ENCODE measurements at regions not wholly inside any gene's neighbourhood (a gene's known extent, or its start where the extent isn't known, plus 50 kb on each side); places are given as distances from the start of the nearest gene placed in this dataset.

GRCh38 chr6:71602385-71603007 lies 283.9 kb upstream of the RIMS1 start:
- Mint-ChIP-seq H3K9me3 (no peaks in the 10 kb centered on the region), H3K27ac (no peak overlapping the region), H3K27me3 (ENCODE audit: low read depth) (no peaks in the 10 kb centered on the region), H3K4me3 (no peak overlapping the region), H3K36me3 (ENCODE audit: low read depth) (no peaks in the 10 kb centered on the region), H3K4me1 (no peaks in the 10 kb centered on the region)
- TF ChIP-seq, protein P1, sequence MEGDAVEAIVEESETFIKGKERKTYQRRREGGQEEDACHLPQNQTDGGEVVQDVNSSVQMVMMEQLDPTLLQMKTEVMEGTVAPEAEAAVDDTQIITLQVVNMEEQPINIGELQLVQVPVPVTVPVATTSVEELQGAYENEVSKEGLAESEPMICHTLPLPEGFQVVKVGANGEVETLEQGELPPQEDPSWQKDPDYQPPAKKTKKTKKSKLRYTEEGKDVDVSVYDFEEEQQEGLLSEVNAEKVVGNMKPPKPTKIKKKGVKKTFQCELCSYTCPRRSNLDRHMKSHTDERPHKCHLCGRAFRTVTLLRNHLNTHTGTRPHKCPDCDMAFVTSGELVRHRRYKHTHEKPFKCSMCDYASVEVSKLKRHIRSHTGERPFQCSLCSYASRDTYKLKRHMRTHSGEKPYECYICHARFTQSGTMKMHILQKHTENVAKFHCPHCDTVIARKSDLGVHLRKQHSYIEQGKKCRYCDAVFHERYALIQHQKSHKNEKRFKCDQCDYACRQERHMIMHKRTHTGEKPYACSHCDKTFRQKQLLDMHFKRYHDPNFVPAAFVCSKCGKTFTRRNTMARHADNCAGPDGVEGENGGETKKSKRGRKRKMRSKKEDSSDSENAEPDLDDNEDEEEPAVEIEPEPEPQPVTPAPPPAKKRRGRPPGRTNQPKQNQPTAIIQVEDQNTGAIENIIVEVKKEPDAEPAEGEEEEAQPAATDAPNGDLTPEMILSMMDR (IDR thresholded peaks at IDR 0.05; ENCODE audit: unreplicated experiment in 3 of 3) = no peak

- Mint-ChIP-seq H3K4me3 (no peak overlapping the region), H3K36me3 (ENCODE audit: low read depth) (no peaks in the 10 kb centered on the region), H3K27ac (no peak overlapping the region), H3K4me1 (no peaks in the 10 kb centered on the region), H3K27me3 (ENCODE audit: low read depth) (no peaks in the 10 kb centered on the region), H3K9me3 (no peaks in the 10 kb centered on the region)
- TF ChIP-seq, protein P1 (IDR thresholded peaks at IDR 0.05; ENCODE audit: unreplicated experiment in 3 of 3) = no peak
Measured at GRCh38 chr6:71603021-71603420, 283.3 kb upstream of the RIMS1 start.

GRCh38 chr6:71608646-71609045 lies 277.7 kb upstream of the RIMS1 start:
- Mint-ChIP-seq H3K9me3 (no peaks in the 10 kb centered on the region), H3K4me1 (no peaks in the 10 kb centered on the region), H3K27me3 (ENCODE audit: low read depth) (no peaks in the 10 kb centered on the region), H3K36me3 (ENCODE audit: low read depth) (no peaks in the 10 kb centered on the region), H3K27ac (no peak overlapping the region), H3K4me3 (no peak overlapping the region)
- TF ChIP-seq, protein P1 (IDR thresholded peaks at IDR 0.05; ENCODE audit: unreplicated experiment in 3 of 3) = no peak

- Mint-ChIP-seq H3K27ac (no peak overlapping the region), H3K4me3 (no peak overlapping the region), H3K9me3 (peaks cover 6% of the 10 kb centered on the region), H3K36me3 (ENCODE audit: low read depth) (peaks cover 4% of the 10 kb centered on the region), H3K27me3 (ENCODE audit: low read depth) (no peaks in the 10 kb centered on the region), H3K4me1 (no peaks in the 10 kb centered on the region)
- TF ChIP-seq, protein P1 (IDR thresholded peaks at IDR 0.05; ENCODE audit: unreplicated experiment in 3 of 3) = no peak
Measured at GRCh38 chr6:71619836-71620235, 266.5 kb upstream of the RIMS1 start.

- Mint-ChIP-seq H3K4me3 (no peak overlapping the region), H3K27ac (no peak overlapping the region), H3K36me3 (ENCODE audit: low read depth) (peaks cover 5% of the 10 kb centered on the region), H3K4me1 (no peaks in the 10 kb centered on the region), H3K27me3 (ENCODE audit: low read depth) (no peaks in the 10 kb centered on the region), H3K9me3 (peaks cover 16% of the 10 kb centered on the region)
- TF ChIP-seq, protein P1 (IDR thresholded peaks at IDR 0.05; ENCODE audit: unreplicated experiment in 3 of 3) = peak; percentile 52 to 63 (median 60)
Measured at GRCh38 chr6:71621918-71622519, 264.3 kb upstream of the RIMS1 start.

GRCh38 chr6:71642120-71642519 lies 244.2 kb upstream of the RIMS1 start:
- H3K27ac Mint-ChIP-seq = no peak overlapping the region
- H3K4me3 Mint-ChIP-seq = no peak overlapping the region
- no peaks in the 10 kb centered on the region for H3K36me3 Mint-ChIP-seq (ENCODE audit: low read depth)
- no peaks in the 10 kb centered on the region for H3K4me1 Mint-ChIP-seq
- peaks cover 2% of the 10 kb centered on the region for H3K9me3 Mint-ChIP-seq
- TF ChIP-seq, protein P1 (IDR thresholded peaks at IDR 0.05; ENCODE audit: unreplicated experiment in 3 of 3) = no peak
- H3K27me3 Mint-ChIP-seq (ENCODE audit: low read depth) = no peaks in the 10 kb centered on the region
